HL-60 (cell line): ENCODE measurements at regions not wholly inside any gene's neighbourhood (a gene's known extent, or its start where the extent isn't known, plus 50 kb on each side); places are given as distances from the start of the nearest gene placed in this dataset.

Experiments
- DNase-seq, 2 experiments: peaks; one replicate each; pipeline ENCODE4 v3.0.0-alpha.2; 2010 to 2020; ENCODE audit warnings: low read depth in 1 of 2, low spot score in 1 of 2
- H3K27ac ChIP-seq: fragments of 250-450 bp; sonication (Bioruptor Pico); replicated peaks from 2 replicates; pipeline ENCODE4 v1.5.1; 2020; ENCODE audit warnings: mild to moderate bottlenecking, moderate library complexity
- H3K27me3 ChIP-seq: fragments of 250-450 bp; sonication (Bioruptor Pico); 2 replicates; pipeline ENCODE4 v1.5.1; 2021; ENCODE audit warnings: mild to moderate bottlenecking, moderate library complexity; ENCODE audit not compliant: insufficient read depth, poor library complexity, severe bottlenecking
- H3K4me3 ChIP-seq: replicated peaks from 2 replicates; pipeline ENCODE4 v1.5.1; 2011; ENCODE audit warnings: mild to moderate bottlenecking, control low read depth, low read length; ENCODE audit not compliant: insufficient read depth
- GABPA ChIP-seq: IDR thresholded peaks from 2 replicates; pipeline ENCODE4 v1.6.1; 2012; ENCODE audit warnings: low read depth
- POLR2AphosphoS5 ChIP-seq: IDR thresholded peaks from 2 replicates; pipeline ENCODE4 v1.6.1; 2012; ENCODE audit warnings: low read depth
- SPI1 ChIP-seq: IDR thresholded peaks from 2 replicates; pipeline ENCODE4 v1.6.1; 2012; ENCODE audit warnings: low read depth, mild to moderate bottlenecking, borderline replicate concordance
- TF ChIP-seq, protein P1 (sequence below): IDR thresholded peaks from 2 replicates; pipeline ENCODE4 v1.6.1; 2012; ENCODE audit warnings: low read depth; ENCODE audit not compliant: insufficient replicate concordance
- TF ChIP-seq, protein P2 (sequence below): IDR thresholded peaks from one replicate; pipeline ENCODE4 v1.5.1; 2011; ENCODE audit warnings: low read length, control low read depth, inconsistent platforms; ENCODE audit not compliant: insufficient read depth

DNA sequence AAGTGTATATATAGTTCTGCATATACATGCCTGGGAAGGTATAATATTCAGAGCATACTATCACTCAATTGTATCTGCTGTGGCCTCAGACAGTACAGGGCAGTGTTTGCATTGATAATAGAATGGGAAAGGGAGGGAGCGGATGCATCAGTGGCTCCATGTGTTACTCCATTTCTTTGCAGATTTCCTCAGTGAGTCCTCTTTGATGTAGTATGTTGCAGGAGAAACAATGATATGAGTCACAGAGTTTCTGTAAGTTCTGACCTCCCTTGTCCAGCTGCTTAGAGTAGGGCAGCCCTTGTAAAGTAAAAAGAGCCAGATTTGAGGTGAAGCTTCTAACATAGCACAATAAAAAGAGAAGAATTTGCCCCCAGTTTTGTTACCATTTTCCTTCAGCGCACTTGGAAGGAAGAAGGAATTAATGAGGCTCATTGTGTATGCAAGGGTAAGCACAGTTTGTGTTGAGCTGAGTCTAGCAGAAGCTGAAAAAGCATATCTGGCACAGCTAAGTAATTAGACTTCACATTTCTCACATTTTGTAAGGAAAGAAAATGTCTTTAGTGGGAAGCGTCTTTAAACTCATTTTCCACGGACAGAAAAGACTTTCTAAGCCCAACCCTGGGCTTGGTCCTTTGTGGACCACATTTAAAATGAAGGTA, 555.8 kb upstream of the IL12A start:
- Histone ChIP-seq H3K4me3 (no peak overlapping the region), H3K27me3 (no peaks in the 10 kb centered on the region), H3K27ac (no peak overlapping the region)
- DNase-seq: no peak
- TF ChIP-seq POLR2AphosphoS5: no peak

DNA sequence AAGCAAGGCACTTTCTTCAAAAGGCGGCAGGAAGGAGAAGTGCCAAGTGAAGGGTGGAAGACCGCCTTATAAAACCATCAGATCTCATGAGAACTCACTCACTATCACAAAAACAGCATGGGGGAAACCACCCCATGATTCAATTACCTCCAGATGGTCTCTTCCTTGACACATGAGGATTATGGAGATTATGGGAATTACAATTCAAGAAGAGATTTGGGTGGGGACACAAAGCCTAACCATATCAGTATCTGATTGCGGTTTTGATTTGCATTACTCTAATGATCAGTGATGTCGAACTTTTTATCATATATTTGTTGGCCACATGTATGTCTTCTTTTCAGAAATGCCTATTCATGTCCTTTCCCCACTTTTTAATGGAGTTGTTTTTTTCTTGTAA, 549.3 kb upstream of the IL12A start:
- Histone ChIP-seq H3K27ac (no peak overlapping the region), H3K27me3 (no peaks in the 10 kb centered on the region), H3K4me3 (no peak overlapping the region)
- no peak for DNase-seq
- TF ChIP-seq, protein P1, sequence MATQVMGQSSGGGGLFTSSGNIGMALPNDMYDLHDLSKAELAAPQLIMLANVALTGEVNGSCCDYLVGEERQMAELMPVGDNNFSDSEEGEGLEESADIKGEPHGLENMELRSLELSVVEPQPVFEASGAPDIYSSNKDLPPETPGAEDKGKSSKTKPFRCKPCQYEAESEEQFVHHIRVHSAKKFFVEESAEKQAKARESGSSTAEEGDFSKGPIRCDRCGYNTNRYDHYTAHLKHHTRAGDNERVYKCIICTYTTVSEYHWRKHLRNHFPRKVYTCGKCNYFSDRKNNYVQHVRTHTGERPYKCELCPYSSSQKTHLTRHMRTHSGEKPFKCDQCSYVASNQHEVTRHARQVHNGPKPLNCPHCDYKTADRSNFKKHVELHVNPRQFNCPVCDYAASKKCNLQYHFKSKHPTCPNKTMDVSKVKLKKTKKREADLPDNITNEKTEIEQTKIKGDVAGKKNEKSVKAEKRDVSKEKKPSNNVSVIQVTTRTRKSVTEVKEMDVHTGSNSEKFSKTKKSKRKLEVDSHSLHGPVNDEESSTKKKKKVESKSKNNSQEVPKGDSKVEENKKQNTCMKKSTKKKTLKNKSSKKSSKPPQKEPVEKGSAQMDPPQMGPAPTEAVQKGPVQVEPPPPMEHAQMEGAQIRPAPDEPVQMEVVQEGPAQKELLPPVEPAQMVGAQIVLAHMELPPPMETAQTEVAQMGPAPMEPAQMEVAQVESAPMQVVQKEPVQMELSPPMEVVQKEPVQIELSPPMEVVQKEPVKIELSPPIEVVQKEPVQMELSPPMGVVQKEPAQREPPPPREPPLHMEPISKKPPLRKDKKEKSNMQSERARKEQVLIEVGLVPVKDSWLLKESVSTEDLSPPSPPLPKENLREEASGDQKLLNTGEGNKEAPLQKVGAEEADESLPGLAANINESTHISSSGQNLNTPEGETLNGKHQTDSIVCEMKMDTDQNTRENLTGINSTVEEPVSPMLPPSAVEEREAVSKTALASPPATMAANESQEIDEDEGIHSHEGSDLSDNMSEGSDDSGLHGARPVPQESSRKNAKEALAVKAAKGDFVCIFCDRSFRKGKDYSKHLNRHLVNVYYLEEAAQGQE: no peak
- TF ChIP-seq SPI1 (no peak), POLR2AphosphoS5 (no peak)
- TF ChIP-seq, protein P2, sequence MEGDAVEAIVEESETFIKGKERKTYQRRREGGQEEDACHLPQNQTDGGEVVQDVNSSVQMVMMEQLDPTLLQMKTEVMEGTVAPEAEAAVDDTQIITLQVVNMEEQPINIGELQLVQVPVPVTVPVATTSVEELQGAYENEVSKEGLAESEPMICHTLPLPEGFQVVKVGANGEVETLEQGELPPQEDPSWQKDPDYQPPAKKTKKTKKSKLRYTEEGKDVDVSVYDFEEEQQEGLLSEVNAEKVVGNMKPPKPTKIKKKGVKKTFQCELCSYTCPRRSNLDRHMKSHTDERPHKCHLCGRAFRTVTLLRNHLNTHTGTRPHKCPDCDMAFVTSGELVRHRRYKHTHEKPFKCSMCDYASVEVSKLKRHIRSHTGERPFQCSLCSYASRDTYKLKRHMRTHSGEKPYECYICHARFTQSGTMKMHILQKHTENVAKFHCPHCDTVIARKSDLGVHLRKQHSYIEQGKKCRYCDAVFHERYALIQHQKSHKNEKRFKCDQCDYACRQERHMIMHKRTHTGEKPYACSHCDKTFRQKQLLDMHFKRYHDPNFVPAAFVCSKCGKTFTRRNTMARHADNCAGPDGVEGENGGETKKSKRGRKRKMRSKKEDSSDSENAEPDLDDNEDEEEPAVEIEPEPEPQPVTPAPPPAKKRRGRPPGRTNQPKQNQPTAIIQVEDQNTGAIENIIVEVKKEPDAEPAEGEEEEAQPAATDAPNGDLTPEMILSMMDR: no peak

DNA sequence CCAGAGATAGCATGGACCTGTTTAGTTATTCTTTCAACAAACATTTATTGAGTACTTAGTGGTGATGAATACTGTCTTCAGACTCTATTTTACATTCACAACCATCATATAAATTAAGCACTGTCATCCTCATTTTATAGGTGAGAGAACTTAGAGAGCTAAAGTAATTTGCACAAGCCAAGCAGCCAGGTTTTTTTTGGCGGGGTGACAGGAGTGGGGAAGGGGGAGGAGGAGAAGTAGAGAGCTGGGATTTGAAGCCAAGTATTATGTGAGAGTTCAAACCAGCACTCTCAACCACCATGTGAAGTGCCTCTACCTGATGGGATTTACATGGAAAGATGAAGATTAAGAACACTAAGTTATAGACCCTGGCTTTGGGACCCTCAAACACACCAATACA, 547.4 kb upstream of the IL12A start:
- H3K4me3 ChIP-seq: no peak overlapping the region
- TF ChIP-seq, protein P2: no peak
- no peak for TF ChIP-seq GABPA
- TF ChIP-seq, protein P1: no peak
- TF ChIP-seq SPI1: no peak
- TF ChIP-seq POLR2AphosphoS5: no peak
- no peaks in the 10 kb centered on the region for H3K27me3 ChIP-seq
- no peak for DNase-seq
- no peak overlapping the region for H3K27ac ChIP-seq

DNA sequence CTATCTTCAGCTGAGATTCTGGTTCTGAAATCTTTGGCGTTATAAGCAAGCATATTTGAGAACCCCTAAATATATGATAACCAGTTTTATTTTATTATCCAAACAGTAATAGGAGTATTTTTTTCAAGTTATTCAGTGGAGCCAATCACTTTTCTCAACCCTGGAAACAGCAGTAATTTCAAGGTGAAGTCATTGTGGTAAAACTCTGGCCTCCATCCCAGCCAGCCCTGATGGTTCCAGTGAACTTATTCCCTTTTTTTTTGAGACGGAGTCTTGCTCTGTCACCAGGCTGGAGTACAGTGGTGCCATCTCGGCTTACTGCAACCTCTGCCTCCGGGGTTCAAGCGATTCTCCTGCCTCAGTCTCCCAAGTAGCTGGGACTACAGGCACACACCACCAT, 545.4 kb upstream of the IL12A start:
- Histone ChIP-seq H3K27me3 (no peaks in the 10 kb centered on the region), H3K27ac (no peak overlapping the region), H3K4me3 (no peak overlapping the region)
- no peak for DNase-seq
- no peak for TF ChIP-seq SPI1

DNA sequence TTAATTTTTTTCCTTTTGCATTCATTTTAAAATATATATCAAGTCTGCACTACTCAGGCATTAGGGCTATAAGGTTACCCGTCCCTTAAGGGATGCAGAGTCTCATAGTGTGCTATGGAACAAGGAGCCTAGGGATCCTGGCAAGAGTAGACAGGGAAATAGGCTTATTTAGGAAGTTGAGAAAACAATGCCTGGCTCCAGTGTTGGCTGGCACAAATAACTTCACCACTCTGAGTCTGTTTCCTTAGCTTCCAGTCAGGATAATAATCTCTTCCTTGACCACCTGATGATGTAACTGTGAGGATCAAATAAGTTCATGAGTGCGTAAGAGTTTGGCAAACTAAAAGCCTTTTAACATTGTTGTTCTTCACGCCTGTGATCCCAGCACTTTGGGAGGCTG, 540.8 kb upstream of the IL12A start:
- TF ChIP-seq GABPA: no peak
- TF ChIP-seq POLR2AphosphoS5: no peak
- TF ChIP-seq, protein P2: no peak
- TF ChIP-seq, protein P1: no peak
- no peak for TF ChIP-seq SPI1
- Histone ChIP-seq H3K27ac (no peak overlapping the region), H3K4me3 (no peak overlapping the region), H3K27me3 (no peaks in the 10 kb centered on the region)
- DNase-seq: no peak
